Fibroblast of the conjunctiva (primary cell): ENCODE measurements at regions not wholly inside any gene's neighbourhood (a gene's known extent, or its start where the extent isn't known, plus 50 kb on each side); places are given as distances from the start of the nearest gene placed in this dataset.

Experiments
- DNase-seq: peaks from one replicate; pipeline ENCODE4 v3.0.0-alpha.2; 2010; ENCODE audit warnings: low read depth

GRCh38 chr3:31349001-31349748, 183.6 kb upstream of the STT3B start:
- DNase-seq: no peak

GRCh38 chr3:31350307-31350706, 182.4 kb upstream of the STT3B start:
- DNase-seq: no peak

GRCh38 chr3:31352331-31352730, 180.4 kb upstream of the STT3B start:
- DNase-seq: no peak

- DNase-seq: no peak
These were observed 179.6 kb upstream of the STT3B start for GRCh38 chr3:31353166-31353565.

- no peak for DNase-seq
These were observed 178.4 kb upstream of the STT3B start for GRCh38 chr3:31354373-31354772.

GRCh38 chr3:31355807-31356206, 176.9 kb upstream of the STT3B start:
- DNase-seq: no peak

GRCh38 chr3:31356941-31357340, 175.8 kb upstream of the STT3B start:
- no peak for DNase-seq

GRCh38 chr3:31357451-31357850, 175.3 kb upstream of the STT3B start:
- no peak for DNase-seq

GRCh38 chr3:31358473-31359070, 174.2 kb upstream of the STT3B start:
- no peak for DNase-seq

- no peak for DNase-seq
These were observed 171.1 kb upstream of the STT3B start for GRCh38 chr3:31361371-31362273.

GRCh38 chr3:31364188-31364587, 168.5 kb upstream of the STT3B start:
- DNase-seq: no peak

GRCh38 chr3:31364711-31365110, 168.0 kb upstream of the STT3B start:
- DNase-seq: no peak

GRCh38 chr3:31367518-31367917, 165.2 kb upstream of the STT3B start:
- no peak for DNase-seq

- DNase-seq: no peak
These were observed 162.9 kb upstream of the STT3B start for GRCh38 chr3:31369637-31370379.

GRCh38 chr3:31370380-31370666, 162.4 kb upstream of the STT3B start:
- DNase-seq: no peak

- DNase-seq: no peak
These were observed 162.0 kb upstream of the STT3B start for GRCh38 chr3:31370681-31371080.

GRCh38 chr3:31371484-31372177, 161.1 kb upstream of the STT3B start:
- no peak for DNase-seq

GRCh38 chr3:31373681-31374080, 159.0 kb upstream of the STT3B start:
- no peak for DNase-seq

GRCh38 chr3:31377045-31377642, 155.6 kb upstream of the STT3B start:
- no peak for DNase-seq

- DNase-seq: no peak
These were observed 154.5 kb upstream of the STT3B start for GRCh38 chr3:31378231-31378630.

- DNase-seq: no peak
These were observed 153.1 kb upstream of the STT3B start for GRCh38 chr3:31379598-31379997.
